NCI-H128 (cell line): ENCODE measurements at regions not wholly inside any gene's neighbourhood (a gene's known extent, or its start where the extent isn't known, plus 50 kb on each side); places are given as distances from the start of the nearest gene placed in this dataset.
"Not testable (repeated sequence)": the region's sequence is repeated elsewhere in the genome, so short reads cannot be mapped to it uniquely, and the experiment has no call there.

ENCODE experiments used
- DNase-seq: peaks from one replicate; lab custom pipeline; 2025; ENCODE audit not compliant: unreplicated experiment; lab: John Stamatoyannopoulos, UW

DNA sequence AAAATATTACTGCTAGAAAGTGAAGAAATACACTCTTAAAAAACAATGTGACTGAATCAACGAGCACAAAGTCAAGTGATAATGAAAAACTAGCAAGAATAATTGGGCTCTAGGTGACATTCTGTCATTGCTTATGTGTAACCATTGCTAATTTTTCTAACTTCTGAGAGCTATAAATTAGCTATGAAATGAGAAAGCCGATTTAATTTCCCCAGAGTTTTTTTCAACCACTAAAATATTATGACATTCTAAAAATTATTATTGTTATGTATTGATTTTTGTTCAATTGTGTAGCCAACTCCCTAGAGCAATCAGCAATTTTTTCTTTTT is 458.6 kb upstream of the ATXN8OS start:
- DNase-seq, result no peak

DNA sequence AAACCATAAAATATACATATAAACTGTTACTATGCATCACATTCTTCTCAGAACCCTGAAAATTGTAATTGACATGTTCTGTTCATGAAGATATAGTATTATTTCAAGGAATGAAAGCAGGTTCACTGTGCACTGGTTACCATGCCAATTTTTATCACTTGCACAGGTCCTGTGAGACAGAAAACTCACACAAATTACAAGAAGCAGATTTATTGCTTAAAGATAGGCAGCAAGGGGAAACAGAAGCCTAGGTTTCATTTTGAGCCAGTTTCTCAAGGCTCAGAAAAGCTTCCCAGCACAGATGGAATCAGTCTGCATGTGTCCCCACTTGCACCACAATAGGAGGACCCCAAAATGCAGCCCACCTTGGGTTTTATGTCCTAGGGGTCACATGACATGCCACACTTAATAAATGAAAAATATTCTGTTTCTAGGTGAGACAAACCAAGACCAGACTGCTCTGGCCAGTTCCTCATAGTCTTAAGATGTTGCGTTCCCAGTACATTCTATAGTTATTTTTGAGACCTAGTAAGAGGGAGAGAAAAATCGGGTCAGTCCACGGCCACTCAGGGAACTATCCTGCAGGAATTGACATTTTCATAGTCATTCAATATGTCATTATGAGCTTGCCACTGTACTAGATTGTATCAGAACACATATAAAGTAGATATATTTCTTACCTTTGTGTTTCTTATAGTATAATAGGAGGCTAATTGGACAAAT is 459.1 kb upstream of the ATXN8OS start:
- no peak for DNase-seq

DNA sequence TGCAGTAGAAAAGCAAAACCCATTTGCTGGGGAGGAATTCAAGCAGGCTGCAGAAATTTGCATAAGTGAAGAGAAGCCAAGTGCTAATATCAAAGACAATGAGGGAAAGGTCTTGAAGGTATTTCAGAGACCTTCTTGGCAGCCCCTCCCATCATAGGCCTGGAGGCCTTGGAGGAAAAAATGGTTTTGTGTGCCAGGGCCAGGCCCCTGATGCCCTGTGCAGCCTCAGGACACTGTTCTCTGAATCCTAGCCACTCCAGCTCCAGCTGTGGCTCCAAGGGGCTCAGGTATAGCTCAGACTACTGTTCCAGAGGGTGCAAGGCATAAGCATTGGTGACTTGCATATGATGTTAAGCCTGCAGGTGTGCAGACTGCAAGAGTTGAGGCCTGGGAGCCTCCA is 463.2 kb upstream of the ATXN8OS start:
- no peak for DNase-seq

DNA sequence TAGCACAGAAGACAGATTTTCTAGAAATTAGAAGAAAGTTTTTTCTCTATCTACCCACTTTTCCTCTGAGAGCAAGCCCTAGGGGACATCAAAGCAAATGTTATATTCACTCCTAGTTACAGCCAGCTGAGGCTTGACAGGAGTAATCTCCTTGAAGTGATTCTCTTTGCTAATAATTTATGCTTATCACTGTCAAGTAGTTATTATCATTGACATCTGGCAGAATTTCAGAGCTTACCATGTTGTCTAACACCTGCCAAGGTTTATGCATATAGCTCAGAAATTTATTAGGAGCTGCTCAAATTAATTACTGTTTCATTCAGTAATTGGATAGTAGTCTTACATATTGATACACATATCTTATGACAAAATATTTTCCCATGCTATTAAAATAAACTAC is 465.9 kb upstream of the ATXN8OS start:
- no peak for DNase-seq

DNA sequence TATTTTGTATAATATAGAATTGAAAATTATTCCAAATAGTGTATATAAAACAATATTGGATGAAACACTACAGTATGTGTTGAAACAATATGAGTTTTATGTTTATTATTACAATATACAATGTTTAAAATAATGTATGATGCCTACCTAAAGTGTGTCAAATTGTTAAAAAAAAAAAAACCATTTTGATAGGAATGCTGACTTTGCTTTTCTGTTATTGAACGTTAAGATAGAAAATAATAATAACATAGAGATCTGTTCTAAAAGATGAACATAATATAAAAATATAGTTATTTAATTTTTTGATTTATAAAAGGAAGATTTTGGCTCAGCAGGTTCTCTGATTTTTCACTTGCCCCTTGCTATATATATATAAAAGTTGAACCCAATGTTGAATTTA is 474.6 kb upstream of the ATXN8OS start:
- DNase-seq, result no peak

DNA sequence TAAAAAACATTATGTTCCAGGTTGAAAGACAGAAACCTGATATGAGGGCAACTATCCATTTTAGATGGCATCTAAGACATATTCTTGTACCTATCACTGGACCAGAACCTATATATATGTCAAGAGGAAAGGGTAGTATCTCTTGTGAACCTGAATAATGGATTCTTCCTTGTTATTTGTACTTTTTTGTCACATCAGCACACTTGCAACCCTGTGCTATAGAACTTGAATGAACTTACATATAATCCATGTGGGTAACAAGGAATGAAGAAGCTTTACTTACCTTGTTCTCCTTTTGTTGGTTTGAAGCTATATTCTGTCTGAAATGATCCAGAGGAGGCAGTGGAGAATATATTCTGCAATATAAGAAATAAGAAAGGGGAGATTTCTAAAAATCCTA is 483.7 kb upstream of the ATXN8OS start:
- DNase-seq, result no peak

DNA sequence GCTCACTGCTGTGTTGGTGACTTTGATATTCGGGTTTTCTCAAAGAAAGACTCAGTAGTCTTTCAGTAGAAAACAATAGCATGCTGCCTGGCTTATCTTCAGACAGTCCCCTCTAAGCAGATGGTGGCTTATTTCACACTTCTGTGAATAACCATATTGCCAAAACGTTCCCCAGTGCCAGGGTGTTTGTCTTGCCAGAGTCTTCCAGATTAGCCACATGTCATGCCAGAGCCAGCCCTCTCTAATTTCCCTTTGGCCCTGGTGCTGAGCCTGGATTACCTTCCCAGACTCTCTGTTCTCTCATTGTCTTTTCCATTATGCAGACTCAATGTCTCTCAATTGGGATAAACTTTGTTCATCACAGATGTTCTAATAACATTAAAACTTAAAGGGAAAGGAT is 488.0 kb upstream of the ATXN8OS start:
- DNase-seq, result no peak

DNA sequence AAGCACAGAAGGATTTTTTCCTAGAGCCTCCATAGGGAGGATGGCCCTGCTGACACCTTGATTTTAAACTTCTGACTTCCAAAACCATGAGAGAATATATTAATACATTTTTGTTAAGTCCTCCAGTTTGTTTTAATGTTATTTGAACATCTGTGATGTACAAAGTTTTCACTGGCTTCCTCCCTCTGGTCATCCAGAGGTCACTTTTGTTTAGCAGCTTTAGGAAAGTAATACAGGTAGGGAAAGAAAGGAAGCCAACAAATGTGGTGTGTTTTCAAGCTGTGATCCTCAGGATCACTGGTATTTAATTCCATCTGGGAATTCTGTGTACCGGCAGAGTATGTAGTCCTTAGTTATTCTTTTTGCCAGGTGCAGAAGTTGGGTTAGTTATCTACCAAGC is 488.8 kb upstream of the ATXN8OS start:
- DNase-seq, result no peak

DNA sequence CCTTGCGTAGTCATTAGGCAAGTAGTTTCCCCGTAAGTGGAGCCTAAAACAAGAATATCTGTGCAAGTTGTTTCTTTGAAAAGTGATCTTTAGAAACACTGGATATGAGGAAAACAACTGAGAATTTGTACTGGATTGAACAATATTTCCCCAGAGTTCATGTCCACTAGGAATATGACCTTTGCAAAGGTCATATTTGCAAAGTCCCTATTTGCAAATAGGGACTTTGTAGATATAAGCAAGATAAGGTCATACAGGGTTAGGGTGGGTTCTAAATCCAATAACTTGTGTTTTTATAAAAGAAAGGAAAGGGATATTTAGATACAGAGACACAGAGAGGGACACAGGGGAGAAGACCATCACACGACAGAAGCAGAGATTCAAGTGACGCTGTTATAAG is 489.2 kb upstream of the ATXN8OS start:
- DNase-seq, result no peak

DNA sequence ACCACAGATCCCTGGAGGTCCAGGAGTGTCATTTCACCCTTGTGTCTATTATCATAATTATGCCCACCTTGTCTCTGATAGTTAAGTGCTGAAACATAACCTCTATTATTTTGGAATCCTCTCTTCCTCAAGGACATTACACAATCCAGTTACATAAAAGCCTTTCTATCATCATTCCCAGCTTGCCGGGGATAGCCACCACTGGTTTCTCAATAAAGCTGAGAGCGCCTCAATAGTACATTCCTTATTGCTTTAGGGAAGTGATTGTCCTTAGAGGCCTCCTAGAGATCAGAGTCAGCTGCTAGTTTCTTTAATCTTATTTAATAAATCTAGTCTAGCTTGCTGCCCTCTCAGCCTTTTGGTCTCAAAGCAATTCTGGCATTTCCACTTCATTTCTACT is 490.0 kb upstream of the ATXN8OS start:
- no peak for DNase-seq

DNA sequence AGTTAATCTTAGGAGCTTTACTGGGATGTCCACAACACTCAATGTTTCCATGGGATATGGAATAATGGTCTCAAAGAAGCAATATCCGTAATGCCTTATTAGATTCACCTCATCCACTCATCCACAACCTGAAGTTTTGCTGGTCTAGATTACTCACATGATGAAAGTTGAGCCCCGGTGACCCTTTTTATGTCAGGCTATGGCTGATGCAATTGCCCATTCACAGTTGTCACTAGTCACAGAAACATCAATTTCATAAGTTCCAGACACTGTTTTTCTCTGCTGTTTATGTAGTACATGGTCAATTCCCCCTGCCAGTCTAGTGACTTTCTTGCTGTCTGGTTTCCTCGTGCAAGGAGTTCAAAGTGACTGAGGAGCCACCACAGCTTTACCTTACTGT is 491.2 kb upstream of the ATXN8OS start:
- no peak for DNase-seq

DNA sequence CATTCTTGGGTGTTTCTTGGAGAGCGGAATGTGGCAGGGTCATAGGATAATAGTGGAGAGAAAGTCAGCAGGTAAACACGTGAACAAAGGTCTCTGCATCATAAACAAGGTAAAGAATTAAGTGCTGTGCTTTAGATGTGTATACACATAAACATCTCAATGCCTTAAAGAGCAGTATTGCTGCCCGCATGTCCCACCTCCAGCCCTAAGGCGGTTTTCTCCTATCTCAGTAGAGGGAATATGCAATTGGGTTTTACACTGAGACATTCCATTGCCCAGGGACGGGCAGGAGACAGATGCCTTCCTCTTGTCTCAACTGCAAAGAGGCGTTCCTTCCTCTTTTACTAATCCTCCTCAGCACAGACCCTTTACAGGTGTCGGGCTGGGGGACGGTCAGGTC is 492.6 kb upstream of the ATXN8OS start:
- DNase-seq, result not testable (repeated sequence)

DNA sequence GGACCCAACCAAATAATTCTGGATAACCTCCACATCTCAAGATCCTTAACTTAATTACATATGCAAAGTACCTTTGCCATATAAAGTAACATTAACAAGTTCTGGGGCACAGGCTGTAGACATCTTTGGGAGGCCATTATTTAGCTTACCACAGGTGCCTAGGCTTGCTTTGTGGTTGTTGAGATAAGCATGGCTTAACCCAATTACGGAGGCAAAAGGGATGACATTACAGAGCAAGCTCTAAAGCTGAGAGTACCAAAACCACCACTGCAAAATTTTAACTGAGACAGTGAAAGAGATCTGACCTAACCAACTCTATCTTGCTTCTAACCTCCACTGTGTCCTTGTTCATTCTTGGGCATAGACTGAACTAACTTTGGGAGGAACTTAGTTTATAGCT is 502.9 kb upstream of the ATXN8OS start:
- DNase-seq, result no peak

DNA sequence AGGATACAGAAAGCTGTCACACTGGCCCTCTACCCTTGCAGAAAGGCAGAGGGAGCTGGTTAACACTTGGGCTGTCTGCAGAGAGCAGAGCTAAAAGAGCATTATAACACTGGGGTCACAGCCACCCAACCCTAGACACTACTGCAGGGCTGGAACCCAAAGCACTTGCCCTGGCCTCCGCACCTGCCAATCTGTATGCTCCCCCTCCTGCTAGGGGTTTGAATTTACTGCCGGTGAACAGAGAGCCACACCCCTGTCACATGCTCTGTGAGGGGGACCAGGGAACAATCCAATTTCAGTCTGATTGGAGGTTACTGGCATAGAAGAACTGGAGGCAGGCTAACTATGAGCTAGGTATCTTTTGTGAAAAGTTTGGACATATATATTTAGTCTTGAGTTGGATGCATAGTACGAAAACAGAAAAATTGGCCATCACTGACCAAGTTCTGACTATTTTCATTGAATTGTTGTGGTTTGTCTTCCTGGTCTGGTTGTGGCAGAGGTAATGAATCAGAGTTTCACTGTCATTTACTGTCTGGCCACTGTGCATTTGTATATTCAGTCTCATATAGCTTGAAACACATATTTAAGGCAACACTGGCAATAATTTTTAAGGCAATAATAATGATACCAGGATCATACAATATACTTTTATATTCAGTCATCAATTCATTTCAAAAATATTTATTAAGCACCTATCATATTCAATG is 504.3 kb upstream of the ATXN8OS start:
- DNase-seq, result no peak

DNA sequence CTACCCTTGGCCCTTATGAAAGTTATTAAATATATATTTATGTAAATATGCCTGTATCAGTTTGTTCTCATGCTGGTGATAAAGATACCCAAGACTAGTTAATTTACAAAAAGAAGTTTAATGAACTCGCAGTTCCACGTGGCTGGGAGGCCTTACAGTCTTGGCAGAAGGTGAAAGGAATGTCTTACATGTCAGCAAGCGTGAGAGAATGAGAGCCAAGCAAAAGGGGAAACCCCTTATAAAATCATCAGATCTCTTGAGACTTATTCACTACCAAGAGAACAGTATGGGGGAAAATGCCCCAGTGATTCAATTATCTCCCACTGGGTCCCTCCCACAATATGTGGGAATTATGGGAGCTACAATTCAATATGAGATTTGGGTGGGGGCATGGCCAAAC is 506.0 kb upstream of the ATXN8OS start:
- no peak for DNase-seq

DNA sequence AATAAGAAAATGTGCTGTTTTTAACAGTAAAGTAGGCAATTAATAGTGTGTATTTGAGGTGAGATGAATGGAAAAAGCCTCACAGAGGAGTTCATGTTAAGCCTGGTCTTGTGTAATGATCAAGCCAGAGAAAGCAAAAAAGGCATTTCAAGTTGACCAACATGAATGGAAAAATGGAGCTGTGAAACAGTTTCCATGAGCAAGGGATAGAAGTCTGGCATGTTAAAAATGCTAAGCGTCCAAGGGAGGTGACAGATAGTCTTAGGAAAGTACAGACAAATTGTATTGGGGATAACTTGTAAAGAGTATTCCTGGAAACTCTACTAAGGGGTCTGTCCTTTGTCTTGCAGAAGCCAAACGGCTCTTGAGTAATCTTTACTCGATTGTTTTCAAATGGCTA is 506.8 kb upstream of the ATXN8OS start:
- no peak for DNase-seq

DNA sequence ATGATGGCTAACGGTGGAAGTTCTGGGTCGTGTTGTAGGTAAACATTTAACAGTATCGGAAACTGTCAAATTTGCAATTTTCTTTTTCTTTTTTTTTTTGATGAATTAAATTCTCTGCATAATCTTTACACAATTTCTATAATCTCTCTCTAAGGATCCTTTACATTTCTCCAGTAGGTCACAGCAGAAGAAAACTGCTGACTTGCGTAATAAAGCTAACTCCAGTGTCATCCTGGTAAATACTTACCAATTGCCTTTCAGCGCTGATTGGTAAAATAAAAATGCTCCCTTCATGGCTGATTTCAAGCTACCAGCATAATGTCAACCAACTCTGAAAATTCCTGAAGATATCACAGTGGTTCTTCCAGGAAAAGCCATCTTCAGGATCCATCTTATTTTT is 510.5 kb upstream of the ATXN8OS start:
- DNase-seq, result no peak

DNA sequence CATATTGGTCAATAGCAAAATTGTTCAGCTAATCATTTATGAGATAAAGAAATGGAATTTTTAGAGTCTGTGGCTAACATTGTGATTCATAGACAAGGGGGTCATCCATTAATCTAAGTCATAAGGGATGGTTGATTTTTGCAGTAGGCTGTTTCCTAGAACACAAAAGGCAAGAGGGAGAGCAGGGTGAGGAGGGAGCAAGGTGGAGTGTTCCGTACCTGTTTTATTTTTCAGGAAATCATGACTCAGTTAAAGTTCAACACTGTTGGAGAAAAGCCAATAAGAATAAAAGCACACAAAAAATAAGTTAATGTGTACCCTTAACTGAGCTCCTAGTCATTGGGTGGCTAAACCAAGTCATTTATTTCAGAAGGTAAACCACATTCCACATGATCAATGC is 512.4 kb upstream of the ATXN8OS start:
- DNase-seq, result no peak

DNA sequence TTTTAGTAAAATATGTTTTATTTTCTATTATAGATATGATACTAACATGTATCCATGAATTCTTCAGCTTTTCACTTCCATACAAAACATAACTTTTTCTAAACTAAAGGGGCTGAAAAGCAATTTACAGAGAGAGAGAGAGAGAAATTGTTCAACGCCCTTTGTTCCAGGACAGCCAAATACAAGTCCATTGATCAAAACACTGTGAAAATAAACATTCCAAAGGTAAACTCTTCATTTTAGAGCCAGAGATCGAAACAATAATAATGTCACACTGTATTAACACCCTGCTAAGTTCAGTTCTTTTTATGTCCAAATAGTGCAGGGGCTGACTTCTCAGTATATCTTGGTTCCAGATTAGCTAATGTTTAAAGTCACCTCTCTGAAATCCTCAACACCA is 516.2 kb upstream of the ATXN8OS start:
- DNase-seq, result no peak

DNA sequence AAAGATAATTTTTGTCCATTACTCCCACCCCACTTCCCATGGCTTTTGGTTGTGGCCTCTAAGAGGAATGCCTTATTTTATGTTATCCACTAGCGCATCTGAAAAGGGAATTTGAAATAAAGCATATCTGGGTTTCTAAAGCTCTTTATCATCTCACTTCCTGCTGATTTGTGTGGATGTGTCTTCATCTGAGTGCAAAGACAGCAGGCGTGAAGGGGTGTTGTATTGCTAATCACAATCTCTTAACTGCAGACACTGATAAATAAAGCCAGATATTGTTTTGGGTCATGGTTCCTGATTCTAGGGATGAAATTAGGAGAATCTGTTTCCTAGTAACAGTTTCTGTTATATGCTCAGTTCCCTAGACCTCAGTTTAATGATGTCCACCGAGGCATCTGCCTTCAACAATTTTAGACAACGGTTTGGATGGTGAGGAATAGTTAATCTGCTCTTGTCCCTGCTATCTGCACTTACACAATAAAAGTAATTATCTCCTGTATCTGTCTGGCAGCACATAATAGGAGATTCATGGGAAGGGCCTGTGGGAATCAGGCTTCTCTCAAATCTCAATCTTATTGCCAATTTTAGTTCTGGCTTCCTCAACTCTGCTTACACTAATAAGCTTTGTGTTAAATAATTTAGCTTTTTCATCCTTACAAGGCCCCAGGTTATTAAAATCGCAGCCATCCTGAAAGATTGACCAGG is 517.9 kb upstream of the ATXN8OS start:
- DNase-seq, result no peak

DNA sequence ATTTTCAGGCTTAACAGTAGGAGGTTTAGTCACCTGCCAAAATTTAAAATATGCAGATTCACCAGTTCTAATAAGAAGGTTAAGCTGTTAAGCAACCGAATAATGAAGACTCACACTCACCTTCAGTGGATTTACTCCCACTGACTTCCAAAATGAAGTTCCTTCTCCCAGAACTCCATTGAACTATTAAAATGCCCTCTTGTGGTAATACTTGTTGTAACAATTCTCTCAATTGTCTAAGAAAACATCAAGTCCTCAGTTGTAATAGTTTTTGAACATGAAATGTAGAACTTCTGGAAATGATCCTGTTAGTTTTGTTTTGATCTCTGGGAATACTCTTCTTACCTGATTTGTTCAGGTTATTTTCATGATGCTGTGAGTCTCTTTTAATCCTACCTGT is 522.0 kb upstream of the ATXN8OS start:
- no peak for DNase-seq

DNA sequence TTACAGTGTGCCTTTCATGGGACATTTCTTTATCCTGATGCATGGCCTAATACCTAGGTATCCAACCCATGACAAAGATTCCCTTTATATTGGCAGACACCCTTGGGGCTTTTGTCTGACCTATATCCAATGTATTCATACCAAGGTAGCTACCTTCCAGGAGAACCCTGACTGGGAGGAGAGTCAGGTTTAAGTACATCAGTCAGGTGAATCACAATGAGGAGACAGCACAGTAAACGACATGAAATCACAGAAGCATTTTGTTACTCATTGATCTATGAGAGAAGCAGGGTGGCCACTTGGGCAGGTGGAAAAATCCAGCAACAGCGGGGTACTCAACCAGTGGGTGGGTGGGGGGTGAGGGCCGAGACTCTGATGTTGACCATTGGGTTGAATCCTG is 527.4 kb upstream of the ATXN8OS start:
- no peak for DNase-seq

DNA sequence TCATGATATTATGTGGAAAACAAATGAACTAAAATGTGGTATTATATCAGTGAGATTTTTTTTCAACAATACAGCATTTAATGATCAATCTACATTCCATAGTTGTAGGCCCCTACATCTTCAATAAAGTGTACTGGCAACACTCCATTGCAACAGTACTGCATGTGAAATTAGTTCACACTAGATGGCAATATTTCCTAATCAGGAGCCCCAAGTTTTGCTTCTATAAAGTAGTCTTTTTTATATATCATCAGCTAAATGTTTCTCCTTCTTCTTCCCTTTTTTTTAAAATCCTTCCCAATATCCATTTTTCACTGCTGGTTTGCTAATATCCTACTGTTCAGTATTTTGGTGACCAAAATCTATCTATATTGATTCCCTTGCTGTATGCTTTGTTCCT is 528.3 kb upstream of the ATXN8OS start:
- DNase-seq, result no peak
